Lower leg skin (tissue), 3 donors: ENCODE measurements at regions not wholly inside any gene's neighbourhood (a gene's known extent, or its start where the extent isn't known, plus 50 kb on each side); places are given as distances from the start of the nearest gene placed in this dataset.

Source experiments
- POLR2A ChIP-seq, 2 donors: fragments of 450-650 bp; IDR thresholded peaks; one replicate each; pipeline ENCODE4 v1.6.1; 2016 to 2017; ENCODE audit warnings: antibody characterized with exemption in 2 of 2, mild to moderate bottlenecking in 1 of 2, moderate library complexity in 1 of 2
- TF ChIP-seq, protein P1 (sequence below), 3 donors: fragments of 450-650 bp; IDR thresholded peaks; one replicate each; pipeline ENCODE4 v1.5.1; 2016; ENCODE audit warnings: antibody characterized with exemption in 3 of 3, mild to moderate bottlenecking in 3 of 3, moderate library complexity in 2 of 3

DNA sequence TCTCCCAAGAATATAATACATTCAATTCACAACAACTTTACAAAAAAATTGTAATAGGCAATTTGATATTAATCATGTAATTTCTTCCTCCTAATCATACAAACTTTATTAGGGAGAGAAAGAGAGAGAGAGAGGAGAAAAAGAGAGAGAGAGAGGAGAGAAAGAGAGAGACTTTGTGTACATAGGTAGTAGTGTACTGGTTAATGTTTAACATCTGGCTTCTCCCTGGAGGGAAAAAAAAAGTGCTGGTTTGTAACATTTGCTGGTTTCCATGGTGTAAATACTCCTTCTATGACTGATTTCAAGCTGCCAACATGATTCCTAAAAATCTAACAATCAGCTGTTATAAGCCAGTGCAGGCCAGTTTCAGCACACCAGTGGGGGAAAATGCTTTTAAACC, 98.0 kb upstream of the ARHGEF26 start:
- TF ChIP-seq, protein P1, sequence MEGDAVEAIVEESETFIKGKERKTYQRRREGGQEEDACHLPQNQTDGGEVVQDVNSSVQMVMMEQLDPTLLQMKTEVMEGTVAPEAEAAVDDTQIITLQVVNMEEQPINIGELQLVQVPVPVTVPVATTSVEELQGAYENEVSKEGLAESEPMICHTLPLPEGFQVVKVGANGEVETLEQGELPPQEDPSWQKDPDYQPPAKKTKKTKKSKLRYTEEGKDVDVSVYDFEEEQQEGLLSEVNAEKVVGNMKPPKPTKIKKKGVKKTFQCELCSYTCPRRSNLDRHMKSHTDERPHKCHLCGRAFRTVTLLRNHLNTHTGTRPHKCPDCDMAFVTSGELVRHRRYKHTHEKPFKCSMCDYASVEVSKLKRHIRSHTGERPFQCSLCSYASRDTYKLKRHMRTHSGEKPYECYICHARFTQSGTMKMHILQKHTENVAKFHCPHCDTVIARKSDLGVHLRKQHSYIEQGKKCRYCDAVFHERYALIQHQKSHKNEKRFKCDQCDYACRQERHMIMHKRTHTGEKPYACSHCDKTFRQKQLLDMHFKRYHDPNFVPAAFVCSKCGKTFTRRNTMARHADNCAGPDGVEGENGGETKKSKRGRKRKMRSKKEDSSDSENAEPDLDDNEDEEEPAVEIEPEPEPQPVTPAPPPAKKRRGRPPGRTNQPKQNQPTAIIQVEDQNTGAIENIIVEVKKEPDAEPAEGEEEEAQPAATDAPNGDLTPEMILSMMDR (IDR thresholded peaks at IDR 0.05) = no peak
- no peak for TF ChIP-seq POLR2A (IDR thresholded peaks at IDR 0.05)
